ENCODE measurements at regions not wholly inside any gene's neighbourhood (a gene's known extent, or its start where the extent isn't known, plus 50 kb on each side); places are given as distances from the start of the nearest gene placed in this dataset.

DNA sequence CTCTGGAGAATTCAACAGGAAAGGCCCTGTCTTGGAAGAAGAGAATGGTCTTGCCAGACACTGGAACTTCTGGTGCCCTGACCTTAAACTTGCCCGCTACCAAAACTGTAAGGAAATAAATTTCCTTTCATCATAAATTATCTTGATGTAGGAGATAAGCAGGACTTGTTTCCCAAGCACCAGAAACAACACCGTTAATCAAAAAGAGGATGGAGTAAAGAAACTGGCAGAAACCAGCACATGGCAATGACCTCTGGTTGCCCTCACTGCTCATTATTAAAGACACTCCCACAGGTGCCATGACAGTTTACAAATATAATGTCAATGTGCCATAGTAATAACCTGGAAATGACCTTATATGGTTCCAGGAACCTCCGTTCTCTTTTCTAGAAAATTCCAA lies 426.1 kb downstream of the EDEM1 start:
- Histone ChIP-seq H3K27me3 (no peaks in the 10 kb centered on the region), H3K4me1 (no peaks in the 10 kb centered on the region), H3K27ac (no peak overlapping the region), H3K36me3 (no peaks in the 10 kb centered on the region), H3K4me3 (no peak overlapping the region), H3K9me3 (no peaks in the 10 kb centered on the region)
- intact Hi-C loops (cut with DNase I; ENCODE audit: low total_unique reads): no loop called here
- TF ChIP-seq POLR2A (IDR thresholded peaks at IDR 0.05): no peak
- DNase-seq: no peak

- Histone ChIP-seq H3K36me3 (no peaks in the 10 kb centered on the region), H3K9me3 (no peaks in the 10 kb centered on the region), H3K27me3 (no peaks in the 10 kb centered on the region), H3K4me3 (no peak overlapping the region), H3K4me1 (no peaks in the 10 kb centered on the region), H3K27ac (no peak overlapping the region)
- no peak for DNase-seq
- intact Hi-C loops (cut with DNase I; ENCODE audit: low total_unique reads): no loop called here
- TF ChIP-seq CTCF (IDR thresholded peaks at IDR 0.05): no peak
- no peak for TF ChIP-seq POLR2A (IDR thresholded peaks at IDR 0.05)
Observed at GRCh38 chr3:5616873-5617272, 429.4 kb downstream of the EDEM1 start.

DNA sequence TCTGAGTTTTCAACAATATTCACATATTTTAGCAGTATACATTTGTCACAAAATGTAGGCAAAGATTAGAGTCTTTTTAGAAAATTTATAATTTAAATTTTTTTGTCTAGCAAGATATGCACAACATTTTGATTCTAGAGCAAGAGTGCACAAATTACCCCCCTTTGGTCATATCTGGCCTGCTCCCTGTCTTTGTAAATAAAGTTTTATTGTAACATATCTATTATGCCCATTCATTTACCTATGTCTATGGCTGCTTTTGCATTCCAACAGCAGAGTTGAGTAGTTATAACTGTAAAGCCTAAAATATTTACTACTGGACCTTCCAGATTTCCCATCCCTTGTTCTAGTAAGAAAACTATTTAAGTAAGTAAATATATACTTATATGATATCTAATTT lies 430.7 kb downstream of the EDEM1 start:
- H3K36me3 ChIP-seq: no peaks in the 10 kb centered on the region
- H3K9me3 ChIP-seq: no peaks in the 10 kb centered on the region
- no peak for TF ChIP-seq CTCF (IDR thresholded peaks at IDR 0.05)
- TF ChIP-seq POLR2A (IDR thresholded peaks at IDR 0.05): no peak
- no peaks in the 10 kb centered on the region for H3K27me3 ChIP-seq
- H3K27ac ChIP-seq: no peak overlapping the region
- intact Hi-C loops (cut with DNase I; ENCODE audit: low total_unique reads): no loop called here
- DNase-seq: no peak
- no peak overlapping the region for H3K4me3 ChIP-seq
- no peaks in the 10 kb centered on the region for H3K4me1 ChIP-seq

DNA sequence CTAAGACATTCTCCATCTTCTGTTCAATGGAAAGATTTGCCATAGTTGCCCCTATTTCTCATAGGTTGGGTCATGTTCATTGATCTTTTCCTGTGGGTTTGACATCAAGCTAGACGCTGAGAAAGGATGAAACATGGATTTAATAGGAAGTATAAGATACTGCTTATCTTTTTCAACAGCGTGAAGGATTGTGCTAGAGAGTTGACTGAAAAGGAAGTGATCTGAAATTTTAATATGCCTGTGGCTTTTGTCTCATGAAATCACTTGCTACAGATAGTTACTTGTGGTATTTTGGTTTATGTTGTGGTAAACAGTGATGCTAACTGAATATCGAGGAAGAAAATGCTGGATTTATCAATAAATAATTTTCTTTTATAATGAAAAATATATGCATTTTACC lies 442.9 kb downstream of the EDEM1 start:
- TF ChIP-seq CTCF (IDR thresholded peaks at IDR 0.05) (no peak), POLR2A (IDR thresholded peaks at IDR 0.05) (no peak)
- Histone ChIP-seq H3K4me1 (no peaks in the 10 kb centered on the region), H3K4me3 (no peak overlapping the region), H3K9me3 (no peaks in the 10 kb centered on the region), H3K27ac (no peak overlapping the region), H3K36me3 (no peaks in the 10 kb centered on the region), H3K27me3 (no peaks in the 10 kb centered on the region)
- intact Hi-C loops (cut with DNase I; ENCODE audit: low total_unique reads): no loop called here
- DNase-seq: no peak

DNA sequence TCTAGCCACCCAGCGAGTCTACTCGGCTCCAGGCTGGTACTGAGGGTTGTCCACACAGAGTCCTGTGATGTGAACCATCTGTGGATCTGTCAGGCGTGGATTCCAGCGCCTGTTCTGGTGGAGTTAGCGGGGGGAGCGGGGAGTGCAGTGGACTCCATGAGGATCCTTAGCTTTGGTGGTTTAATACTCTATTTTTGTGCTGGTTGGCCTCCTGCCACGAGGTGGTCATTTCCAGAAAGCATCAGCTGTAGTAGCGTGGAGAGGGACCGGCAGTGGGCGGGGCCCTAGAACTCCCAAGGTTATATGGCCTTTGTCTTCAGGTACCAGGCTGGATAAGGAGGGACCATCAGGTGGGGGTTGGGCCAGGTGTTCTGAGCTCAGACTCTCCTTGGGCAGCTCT lies 446.5 kb downstream of the EDEM1 start:
- H3K27me3 ChIP-seq: no peaks in the 10 kb centered on the region
- intact Hi-C loops (cut with DNase I; ENCODE audit: low total_unique reads): no loop called here
- DNase-seq: no peak
- H3K9me3 ChIP-seq: no peaks in the 10 kb centered on the region
- no peak overlapping the region for H3K4me3 ChIP-seq
- TF ChIP-seq POLR2A (IDR thresholded peaks at IDR 0.05) (no peak), CTCF (IDR thresholded peaks at IDR 0.05) (no peak)
- no peaks in the 10 kb centered on the region for H3K4me1 ChIP-seq
- no peaks in the 10 kb centered on the region for H3K36me3 ChIP-seq
- no peak overlapping the region for H3K27ac ChIP-seq

GRCh38 chr3:5634411-5634810 lies 446.9 kb downstream of the EDEM1 start:
- TF ChIP-seq POLR2A (IDR thresholded peaks at IDR 0.05) (no peak), CTCF (IDR thresholded peaks at IDR 0.05) (no peak)

More at GRCh38 chr3:5634411-5634810, 446.9 kb downstream of the EDEM1 start:
- intact Hi-C loops (cut with DNase I; ENCODE audit: low total_unique reads): no loop called here
- Histone ChIP-seq H3K9me3 (no peaks in the 10 kb centered on the region), H3K4me3 (no peak overlapping the region), H3K27ac (no peak overlapping the region), H3K36me3 (no peaks in the 10 kb centered on the region), H3K27me3 (no peaks in the 10 kb centered on the region), H3K4me1 (no peaks in the 10 kb centered on the region)
- no peak for DNase-seq
